ENCODE measurements at regions not wholly inside any gene's neighbourhood (a gene's known extent, or its start where the extent isn't known, plus 50 kb on each side); places are given as distances from the start of the nearest gene placed in this dataset.

DNA sequence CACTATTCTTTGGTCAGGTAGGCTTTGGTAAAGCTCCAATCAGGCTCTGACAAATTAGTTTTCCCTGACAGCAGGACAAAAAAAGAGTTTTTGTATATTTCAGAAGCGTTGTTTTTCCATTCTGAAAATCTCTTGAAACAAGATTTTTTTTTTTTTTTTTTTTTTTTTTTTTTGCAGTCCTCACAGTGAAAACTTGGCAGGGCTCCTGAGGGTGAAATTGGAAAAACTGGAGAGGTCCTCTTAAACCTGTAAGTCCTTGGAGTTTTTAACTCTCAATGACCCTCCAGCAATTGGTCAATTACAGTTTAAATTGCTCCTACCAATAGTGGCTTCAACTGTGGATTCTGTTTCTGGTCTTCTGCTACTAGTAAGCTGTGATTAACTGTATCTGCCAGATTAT lies 244.5 kb upstream of the PKDCC start:
- TF ChIP-seq EZH2 (IDR thresholded peaks at IDR 0.05; ENCODE audit: low read length, missing control alignments) (no peak), CTCF (conservative IDR thresholded peaks at IDR 0.05 in 1 of 2, IDR thresholded peaks at IDR 0.05 in 1 of 2; ENCODE audit: low read depth in 1 of 2, low read length in 2 of 2) (no peak)

Data from fibroblast of lung (primary cell).